Keratinocyte (primary cell): ENCODE measurements at regions not wholly inside any gene's neighbourhood (a gene's known extent, or its start where the extent isn't known, plus 50 kb on each side); places are given as distances from the start of the nearest gene placed in this dataset.
A peak's percentile ranks its signal among the peaks of the same experiment; 100 is the strongest.

ENCODE experiments used
- DNase-seq: peaks from one replicate; pipeline ENCODE4 v3.0.0-alpha.2; 2011; ENCODE audit warnings: low read depth, missing footprints, low spot score
- FAIRE-seq: peaks from 2 replicates; lab custom pipeline; 2011; peaks lifted over from hg19 to GRCh38; lab: Jason Lieb, UNC
- H2AFZ ChIP-seq: 2 replicates; pipeline ENCODE4 v1.6.0; 2012; ENCODE audit warnings: low read length, control low read depth, inconsistent platforms; ENCODE audit not compliant: control insufficient read depth
- H3K27ac ChIP-seq: 2 replicates; pipeline ENCODE4 v1.5.1; 2011; ENCODE audit warnings: low read length; ENCODE audit not compliant: control insufficient read depth, insufficient read depth
- H3K27me3 ChIP-seq: 3 replicates; pipeline ENCODE4 v1.6.0; 2011; ENCODE audit warnings: low read length; ENCODE audit not compliant: control insufficient read depth, insufficient read depth; ENCODE audit errors: extremely low read depth
- H3K36me3 ChIP-seq, 2 experiments: 2 replicates in 1 of 2; 3 replicates in 1 of 2; pipeline ENCODE4 v1.5.1; 2011; ENCODE audit warnings: low read length in 2 of 2, mild to moderate bottlenecking in 1 of 2; ENCODE audit not compliant: control insufficient read depth in 2 of 2, insufficient read depth in 2 of 2; ENCODE audit errors: extremely low read depth in 1 of 2
- H3K4me1 ChIP-seq: 3 replicates; pipeline ENCODE4 v1.5.1; 2011; ENCODE audit warnings: low read length; ENCODE audit not compliant: control insufficient read depth, insufficient read depth; ENCODE audit errors: extremely low read depth
- H3K4me2 ChIP-seq: 3 replicates; pipeline ENCODE4 v1.6.0; 2011; ENCODE audit warnings: low read depth, low read length; ENCODE audit not compliant: control insufficient read depth, insufficient read depth; ENCODE audit errors: extremely low read depth
- H3K4me3 ChIP-seq, 3 experiments: fragments of 200-600 bp in 1 of 3; sonication (generic) in 1 of 3; 2 replicates in 2 of 3; 3 replicates in 1 of 3; pipeline ENCODE4 v1.5.1; 2011 to 2016; ENCODE audit warnings: low read length in 3 of 3, mild to moderate bottlenecking in 3 of 3, control low read depth in 2 of 3, inconsistent platforms in 1 of 3, low read depth in 1 of 3, mixed read lengths in 1 of 3, mixed run types in 1 of 3, moderate library complexity in 1 of 3; ENCODE audit not compliant: control insufficient read depth in 2 of 3, insufficient read depth in 2 of 3; ENCODE audit errors: extremely low read depth in 1 of 3
- H3K79me2 ChIP-seq: 2 replicates; pipeline ENCODE4 v1.6.0; 2012; ENCODE audit warnings: low read length; ENCODE audit not compliant: control insufficient read depth, insufficient read depth
- H3K9ac ChIP-seq: 3 replicates; pipeline ENCODE4 v1.6.0; 2011; ENCODE audit warnings: low read length; ENCODE audit not compliant: control insufficient read depth, insufficient read depth; ENCODE audit errors: extremely low read depth
- H3K9me1 ChIP-seq: 3 replicates; pipeline ENCODE4 v1.6.0; 2011; ENCODE audit warnings: low read length; ENCODE audit not compliant: control insufficient read depth, insufficient read depth; ENCODE audit errors: extremely low read depth
- H3K9me3 ChIP-seq: 2 replicates; pipeline ENCODE4 v1.5.1; 2012; ENCODE audit warnings: low read depth, low read length; ENCODE audit not compliant: control insufficient read depth
- H4K20me1 ChIP-seq: 3 replicates; pipeline ENCODE4 v1.6.0; 2011; ENCODE audit warnings: low read length; ENCODE audit not compliant: control insufficient read depth, insufficient read depth; ENCODE audit errors: extremely low read depth
- CTCF ChIP-seq, 3 experiments: IDR thresholded peaks in 1 of 3; conservative IDR thresholded peaks in 1 of 3; optimal IDR thresholded peaks in 1 of 3; 2 replicates in 2 of 3; 3 replicates in 1 of 3; pipeline versions ENCODE3 to v1.5.1; 2011; ENCODE audit warnings: low read length in 3 of 3, mild to moderate bottlenecking in 3 of 3, moderate library complexity in 2 of 3, control low read depth in 1 of 3, inconsistent platforms in 1 of 3; ENCODE audit not compliant: insufficient read depth in 2 of 3; ENCODE audit errors: extremely low read depth in 1 of 3
- EZH2 ChIP-seq: IDR thresholded peaks from one replicate; pipeline ENCODE4 v1.6.1; 2012; ENCODE audit warnings: inconsistent platforms, mild to moderate bottlenecking, low read length, moderate library complexity
- dilution Hi-C: fragments of 300-500 bp; cut with MboI; formaldehyde crosslinking; loops from one replicate; pipeline ENCODE4 v1.7.0; 2020; ENCODE audit warnings: low sequenced_read_pairs; ENCODE audit not compliant: extremely low pct_ligation_motif_present

- Histone ChIP-seq H3K27ac (peak overlapping the region; percentile 3), H3K27me3 (no peaks in the 10 kb centered on the region), H3K4me3 (no peak overlapping the region), H4K20me1 (no peaks in the 10 kb centered on the region), H3K9me1 (no peaks in the 10 kb centered on the region), H3K9me3 (no peaks in the 10 kb centered on the region), H3K79me2 (no peaks in the 10 kb centered on the region), H3K9ac (no peak overlapping the region), H2AFZ (no peak overlapping the region), H3K4me2 (peak overlapping the region; percentile 31), H3K36me3 (no peaks in the 10 kb centered on the region), H3K4me1 (peaks cover 10% of the 10 kb centered on the region)
- FAIRE-seq (peak; percentile 65), DNase-seq (no peak)
- dilution Hi-C loops, result no loop called here
- no peak for TF ChIP-seq EZH2
- no peak for TF ChIP-seq CTCF (optimal IDR thresholded peaks at IDR 0.05 in 1 of 3, IDR thresholded peaks at IDR 0.05 in 1 of 3, conservative IDR thresholded peaks at IDR 0.05 in 1 of 3; ENCODE audit: extremely low read depth in 1 of 3, insufficient read depth in 2 of 3, low read length in 3 of 3)
These were observed 223.2 kb downstream of the MTHFS start for GRCh38 chr15:79673416-79674123.

- Histone ChIP-seq H2AFZ (no peak overlapping the region), H3K79me2 (no peaks in the 10 kb centered on the region), H4K20me1 (no peaks in the 10 kb centered on the region), H3K4me3 (no peak overlapping the region), H3K9me1 (no peaks in the 10 kb centered on the region), H3K27me3 (no peaks in the 10 kb centered on the region), H3K4me2 (no peak overlapping the region), H3K36me3 (no peaks in the 10 kb centered on the region), H3K9ac (no peak overlapping the region), H3K9me3 (no peaks in the 10 kb centered on the region), H3K27ac (no peak overlapping the region), H3K4me1 (peaks cover 10% of the 10 kb centered on the region)
- no peak for DNase-seq
- dilution Hi-C loops, result no loop called here
- no peak for TF ChIP-seq CTCF (optimal IDR thresholded peaks at IDR 0.05 in 1 of 3, IDR thresholded peaks at IDR 0.05 in 1 of 3, conservative IDR thresholded peaks at IDR 0.05 in 1 of 3; ENCODE audit: extremely low read depth in 1 of 3, insufficient read depth in 2 of 3, low read length in 3 of 3)
- TF ChIP-seq EZH2, result no peak
- peak; percentile 48 for FAIRE-seq
These were observed 222.7 kb downstream of the MTHFS start for GRCh38 chr15:79674124-79674465.
